ENCODE measurements at regions not wholly inside any gene's neighbourhood (a gene's known extent, or its start where the extent isn't known, plus 50 kb on each side); places are given as distances from the start of the nearest gene placed in this dataset.

GRCh38 chr4:175407926-175408325, 404.1 kb downstream of the GPM6A start:
- TF ChIP-seq CTCF (optimal IDR thresholded peaks at IDR 0.05 in 1 of 3, IDR thresholded peaks at IDR 0.05 in 1 of 3, conservative IDR thresholded peaks at IDR 0.05 in 1 of 3; ENCODE audit: extremely low read depth in 1 of 3, insufficient read depth in 2 of 3, low read length in 3 of 3) = no peak
- no peak for TF ChIP-seq EZH2 (IDR thresholded peaks at IDR 0.05; ENCODE audit: low read length)

All from keratinocyte (primary cell).